ENCODE measurements at regions not wholly inside any gene's neighbourhood (a gene's known extent, or its start where the extent isn't known, plus 50 kb on each side); places are given as distances from the start of the nearest gene placed in this dataset.
"Not testable (repeated sequence)": the region's sequence is repeated elsewhere in the genome, so short reads cannot be mapped to it uniquely, and the experiment has no call there.

GRCh38 chr14:31911160-31911559 lies 165.9 kb upstream of the ARHGAP5 start:
- DNase-seq (ENCODE audit: insufficient read length, low spot score) (no peak), FAIRE-seq (no peak)

- DNase-seq (ENCODE audit: insufficient read length, low spot score) = no peak
- peak; percentile 49 for FAIRE-seq
These were observed 163.7 kb upstream of the ARHGAP5 start for GRCh38 chr14:31913370-31913769.

- FAIRE-seq; DNase-seq (ENCODE audit: insufficient read length, low spot score): not testable (repeated sequence)
These were observed 158.8 kb upstream of the ARHGAP5 start for GRCh38 chr14:31918289-31918688.

- no peak for DNase-seq (ENCODE audit: insufficient read length, low spot score)
- FAIRE-seq = no peak
These were observed 157.1 kb upstream of the ARHGAP5 start for GRCh38 chr14:31920001-31920400.

GRCh38 chr14:31920989-31921650 lies 156.0 kb upstream of the ARHGAP5 start:
- FAIRE-seq = no peak
- no peak for DNase-seq (ENCODE audit: insufficient read length, low spot score)

- no peak for FAIRE-seq
These were observed 155.4 kb upstream of the ARHGAP5 start for GRCh38 chr14:31921721-31922120.

GRCh38 chr14:31926123-31926522 lies 151.0 kb upstream of the ARHGAP5 start:
- peak; percentile 88 for FAIRE-seq

More at GRCh38 chr14:31921721-31922120, 155.4 kb upstream of the ARHGAP5 start:
- DNase-seq (ENCODE audit: insufficient read length, low spot score) = no peak

GRCh38 chr14:31926652-31927347 lies 150.3 kb upstream of the ARHGAP5 start:
- DNase-seq (ENCODE audit: insufficient read length, low spot score) (no peak), FAIRE-seq (peak; percentile 16)

More at GRCh38 chr14:31926123-31926522, 151.0 kb upstream of the ARHGAP5 start:
- peak; percentile 58 for DNase-seq (ENCODE audit: insufficient read length, low spot score)

GRCh38 chr14:31927348-31927832 lies 149.7 kb upstream of the ARHGAP5 start:
- peak; percentile 98 for FAIRE-seq
- peak; percentile 81 for DNase-seq (ENCODE audit: insufficient read length, low spot score)

GRCh38 chr14:31930070-31930469 lies 147.0 kb upstream of the ARHGAP5 start:
- DNase-seq (ENCODE audit: insufficient read length, low spot score) (no peak), FAIRE-seq (no peak)

GRCh38 chr14:31930493-31931240 lies 146.4 kb upstream of the ARHGAP5 start:
- FAIRE-seq (peak; percentile 26), DNase-seq (ENCODE audit: insufficient read length, low spot score) (no peak)

- FAIRE-seq (no peak), DNase-seq (ENCODE audit: insufficient read length, low spot score) (no peak)
These were observed 144.4 kb upstream of the ARHGAP5 start for GRCh38 chr14:31932675-31933074.

GRCh38 chr14:31933716-31934115 lies 143.4 kb upstream of the ARHGAP5 start:
- FAIRE-seq (peak; percentile 31), DNase-seq (ENCODE audit: insufficient read length, low spot score) (no peak)

- DNase-seq (ENCODE audit: insufficient read length, low spot score) (peak; percentile 58), FAIRE-seq (peak; percentile 91)
These were observed 142.3 kb upstream of the ARHGAP5 start for GRCh38 chr14:31934767-31935266.

GRCh38 chr14:31935391-31935790 lies 141.7 kb upstream of the ARHGAP5 start:
- FAIRE-seq (peak; percentile 58), DNase-seq (ENCODE audit: insufficient read length, low spot score) (no peak)

- FAIRE-seq (no peak), DNase-seq (ENCODE audit: insufficient read length, low spot score) (no peak)
These were observed 141.0 kb upstream of the ARHGAP5 start for GRCh38 chr14:31936115-31936514.

- FAIRE-seq (peak; percentile 98), DNase-seq (ENCODE audit: insufficient read length, low spot score) (peak; percentile 79)
These were observed 139.3 kb upstream of the ARHGAP5 start for GRCh38 chr14:31937730-31938346.

- DNase-seq (ENCODE audit: insufficient read length, low spot score) = no peak
These were observed 137.2 kb upstream of the ARHGAP5 start for GRCh38 chr14:31939934-31940333.

GRCh38 chr14:31941487-31941886 lies 135.6 kb upstream of the ARHGAP5 start:
- no peak for DNase-seq (ENCODE audit: insufficient read length, low spot score)
- no peak for FAIRE-seq

More at GRCh38 chr14:31939934-31940333, 137.2 kb upstream of the ARHGAP5 start:
- no peak for FAIRE-seq

GRCh38 chr14:31942166-31942841 lies 134.8 kb upstream of the ARHGAP5 start:
- no peak for FAIRE-seq

More at GRCh38 chr14:31942166-31942841, 134.8 kb upstream of the ARHGAP5 start:
- no peak for DNase-seq (ENCODE audit: insufficient read length, low spot score)

Data from HTR-8/SVneo (cell line).